ENCODE measurements at regions not wholly inside any gene's neighbourhood (a gene's known extent, or its start where the extent isn't known, plus 50 kb on each side); places are given as distances from the start of the nearest gene placed in this dataset.

DNA sequence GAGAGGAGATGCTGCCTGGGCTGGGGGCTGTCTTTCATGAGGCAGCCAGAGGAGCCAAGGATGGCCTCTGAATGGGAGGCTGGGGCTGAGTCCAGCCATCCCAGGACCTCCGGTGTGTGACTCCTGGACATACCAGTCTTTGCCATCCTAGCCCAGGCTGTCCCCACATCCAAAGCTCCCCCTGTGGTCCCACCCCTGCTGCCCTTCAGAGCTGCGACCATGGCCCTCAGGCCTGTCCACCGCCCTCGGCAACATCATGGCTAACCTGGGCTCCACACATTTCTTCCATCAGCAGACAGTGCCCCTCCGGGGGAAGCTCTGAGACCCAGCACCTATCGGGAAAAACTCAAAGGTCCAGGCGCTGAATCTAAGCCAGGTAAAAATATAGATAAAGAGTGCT is 324.4 kb downstream of the MN1 start:
- TF ChIP-seq, protein P1, sequence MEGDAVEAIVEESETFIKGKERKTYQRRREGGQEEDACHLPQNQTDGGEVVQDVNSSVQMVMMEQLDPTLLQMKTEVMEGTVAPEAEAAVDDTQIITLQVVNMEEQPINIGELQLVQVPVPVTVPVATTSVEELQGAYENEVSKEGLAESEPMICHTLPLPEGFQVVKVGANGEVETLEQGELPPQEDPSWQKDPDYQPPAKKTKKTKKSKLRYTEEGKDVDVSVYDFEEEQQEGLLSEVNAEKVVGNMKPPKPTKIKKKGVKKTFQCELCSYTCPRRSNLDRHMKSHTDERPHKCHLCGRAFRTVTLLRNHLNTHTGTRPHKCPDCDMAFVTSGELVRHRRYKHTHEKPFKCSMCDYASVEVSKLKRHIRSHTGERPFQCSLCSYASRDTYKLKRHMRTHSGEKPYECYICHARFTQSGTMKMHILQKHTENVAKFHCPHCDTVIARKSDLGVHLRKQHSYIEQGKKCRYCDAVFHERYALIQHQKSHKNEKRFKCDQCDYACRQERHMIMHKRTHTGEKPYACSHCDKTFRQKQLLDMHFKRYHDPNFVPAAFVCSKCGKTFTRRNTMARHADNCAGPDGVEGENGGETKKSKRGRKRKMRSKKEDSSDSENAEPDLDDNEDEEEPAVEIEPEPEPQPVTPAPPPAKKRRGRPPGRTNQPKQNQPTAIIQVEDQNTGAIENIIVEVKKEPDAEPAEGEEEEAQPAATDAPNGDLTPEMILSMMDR (IDR thresholded peaks at IDR 0.05; ENCODE audit: borderline replicate concordance): no peak
- no peak for DNase-seq
- Histone ChIP-seq H3K9me3 (replicated peaks) (no peaks in the 10 kb centered on the region), H3K36me3 (no peaks in the 10 kb centered on the region), H3K4me1 (peaks cover 8% of the 10 kb centered on the region), H3K27me3 (ENCODE audit: low read depth) (peaks cover 70% of the 10 kb centered on the region), H3K4me3 (no peak overlapping the region), H3K27ac (replicated peaks) (no peak overlapping the region)
- intact Hi-C loops (cut with micrococcal nuclease): no loop called here

DNA sequence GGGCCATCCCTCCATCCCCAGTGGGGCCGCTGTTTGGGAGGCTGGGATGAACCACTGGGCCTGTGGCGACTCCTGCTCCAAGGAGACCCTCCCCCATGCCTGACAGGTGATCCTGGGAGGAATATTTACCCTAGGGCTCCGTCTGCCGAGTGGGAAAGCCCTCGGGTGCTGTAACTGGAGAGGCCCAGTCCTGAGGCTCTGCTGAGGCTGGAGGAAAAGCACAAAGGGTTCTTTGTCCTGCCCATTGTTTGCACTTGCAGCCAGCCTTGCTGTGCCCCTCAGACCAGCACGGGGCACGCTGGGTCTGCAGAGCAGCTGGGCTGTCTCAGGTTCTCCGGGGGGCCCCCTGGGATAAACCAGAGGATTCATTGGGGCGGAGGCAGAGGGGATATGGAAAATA is 321.1 kb downstream of the MN1 start:
- Histone ChIP-seq H3K4me1 (no peaks in the 10 kb centered on the region), H3K9me3 (replicated peaks) (no peaks in the 10 kb centered on the region), H3K36me3 (no peaks in the 10 kb centered on the region), H3K4me3 (no peak overlapping the region), H3K27me3 (ENCODE audit: low read depth) (peaks cover 87% of the 10 kb centered on the region), H3K27ac (replicated peaks) (no peak overlapping the region)
- DNase-seq: no peak
- TF ChIP-seq, protein P1 (IDR thresholded peaks at IDR 0.05; ENCODE audit: borderline replicate concordance): no peak
- intact Hi-C loops (cut with micrococcal nuclease): no loop called here

DNA sequence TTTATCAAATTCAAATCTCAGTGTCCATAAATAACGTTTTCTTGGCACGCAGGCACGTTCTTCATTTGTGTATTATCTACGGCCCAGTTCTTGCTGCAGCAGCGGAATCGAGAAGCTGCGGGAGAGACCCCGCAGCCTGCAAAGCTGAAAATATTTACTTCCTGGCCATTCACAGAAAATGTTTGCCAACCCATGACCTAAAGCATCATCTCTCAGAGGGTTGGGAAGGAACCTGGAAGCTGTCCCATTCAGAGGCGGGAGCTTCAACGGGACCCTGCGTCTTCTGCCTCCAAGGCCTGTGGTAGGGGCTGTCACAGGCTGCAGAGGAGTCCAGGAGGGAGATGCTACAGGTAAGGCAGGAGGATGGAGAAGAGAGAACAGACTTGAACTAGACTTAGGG is 319.2 kb downstream of the MN1 start:
- Histone ChIP-seq H3K9me3 (replicated peaks) (peaks cover 6% of the 10 kb centered on the region), H3K4me3 (no peak overlapping the region), H3K4me1 (no peaks in the 10 kb centered on the region), H3K36me3 (no peaks in the 10 kb centered on the region), H3K27me3 (ENCODE audit: low read depth) (peaks cover 88% of the 10 kb centered on the region), H3K27ac (replicated peaks) (no peak overlapping the region)
- TF ChIP-seq, protein P1 (IDR thresholded peaks at IDR 0.05; ENCODE audit: borderline replicate concordance): no peak
- no peak for DNase-seq
- intact Hi-C loops (cut with micrococcal nuclease): no loop called here

DNA sequence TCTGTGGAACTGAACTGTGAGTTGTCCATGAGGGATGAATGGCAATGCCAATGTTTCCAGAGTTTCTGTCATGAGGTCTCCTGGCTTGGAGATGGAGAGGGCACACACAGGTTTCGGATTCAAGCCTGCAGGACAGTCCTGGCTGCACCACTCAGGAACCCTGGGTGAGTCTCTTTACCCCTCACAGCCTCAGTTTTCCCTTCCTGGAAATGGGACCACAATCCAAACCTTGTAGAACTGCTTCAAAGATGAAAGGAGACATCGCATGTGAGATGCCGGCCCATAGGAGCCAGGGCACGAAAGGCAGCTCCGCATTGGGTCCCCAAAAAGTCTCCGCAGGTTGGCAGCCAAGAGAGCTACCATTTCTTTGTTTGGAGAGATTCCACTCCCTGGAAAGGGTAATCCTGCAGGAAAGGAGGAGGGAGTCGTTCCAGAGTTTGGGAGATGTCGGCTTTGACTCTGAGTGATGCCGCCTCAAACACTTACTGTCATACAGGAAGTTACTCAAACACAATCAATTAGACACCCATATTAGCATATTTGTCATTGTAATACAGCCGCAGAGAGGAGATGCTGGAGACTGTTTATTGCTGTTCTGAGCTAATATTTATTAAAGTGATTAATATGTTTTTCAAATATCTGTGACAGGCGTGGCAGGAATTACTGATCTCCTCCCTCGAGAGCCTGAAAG is 318.3 kb downstream of the MN1 start:
- H3K27ac ChIP-seq (replicated peaks): no peak overlapping the region
- DNase-seq: no peak
- peaks cover 6% of the 10 kb centered on the region for H3K9me3 ChIP-seq (replicated peaks)
- TF ChIP-seq, protein P1 (IDR thresholded peaks at IDR 0.05; ENCODE audit: borderline replicate concordance): no peak
- no peak overlapping the region for H3K4me3 ChIP-seq
- H3K4me1 ChIP-seq: no peaks in the 10 kb centered on the region
- intact Hi-C loops (cut with micrococcal nuclease): no loop called here
- H3K36me3 ChIP-seq: no peaks in the 10 kb centered on the region
- H3K27me3 ChIP-seq (ENCODE audit: low read depth): peaks cover 89% of the 10 kb centered on the region

DNA sequence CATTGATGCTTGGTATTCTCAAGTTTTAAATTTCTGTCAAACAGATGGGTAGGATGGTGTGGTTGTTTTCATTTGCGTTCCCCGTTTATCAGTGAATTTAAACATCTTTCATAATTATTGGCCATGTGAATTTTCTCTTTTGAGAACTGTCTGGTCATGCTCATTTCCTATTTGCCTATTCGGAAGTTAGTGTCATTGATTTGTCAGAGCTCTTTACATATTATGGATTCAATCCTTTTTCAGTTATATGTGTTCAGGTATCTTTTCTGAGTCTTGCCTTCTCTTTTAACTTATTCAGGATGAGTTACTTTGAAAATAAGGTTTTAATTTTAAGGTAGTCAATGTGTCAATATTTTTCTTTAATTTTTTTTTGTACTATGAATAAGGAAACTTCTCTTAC is 315.7 kb downstream of the MN1 start:
- H3K4me3 ChIP-seq: no peak overlapping the region
- no peaks in the 10 kb centered on the region for H3K36me3 ChIP-seq
- H3K9me3 ChIP-seq (replicated peaks): peaks cover 6% of the 10 kb centered on the region
- peaks cover 88% of the 10 kb centered on the region for H3K27me3 ChIP-seq (ENCODE audit: low read depth)
- TF ChIP-seq, protein P1 (IDR thresholded peaks at IDR 0.05; ENCODE audit: borderline replicate concordance): no peak
- no peak for DNase-seq
- no peak overlapping the region for H3K27ac ChIP-seq (replicated peaks)
- intact Hi-C loops (cut with micrococcal nuclease): no loop called here
- peaks cover 7% of the 10 kb centered on the region for H3K4me1 ChIP-seq

Data from left ventricle myocardium inferior (tissue), 1 donor.